Activated B cell treated with CpG ODN at 0.5 μM for 24 hours (primary cell): ENCODE measurements at regions not wholly inside any gene's neighbourhood (a gene's known extent, or its start where the extent isn't known, plus 50 kb on each side); places are given as distances from the start of the nearest gene placed in this dataset.

Experiments
- ATAC-seq: fragments of 200-7000 bp; cut with Tn5 transposase; one replicate; pipeline ENCODE4 v1.10.0; 2021; ENCODE audit warnings: low read depth, mild to moderate bottlenecking, moderate library complexity
- CTCF ChIA-PET: fragments of 350-600 bp; sonication (Branson Sonifier 250); formaldehyde crosslinking; loops from one replicate; lab custom pipeline; 2021; ENCODE audit warnings: antibody characterized with exemption; lab: Charles Lee
- POLR2A ChIA-PET: fragments of 350-600 bp; sonication (Branson Sonifier 250); formaldehyde crosslinking; loops from one replicate; lab custom pipeline; 2021; ENCODE audit warnings: antibody characterized with exemption; lab: Charles Lee
- DNase-seq: peaks from one replicate; pipeline ENCODE4 v3.0.0; 2022
- H3K27ac Mint-ChIP-seq: one replicate; pipeline ENCODE4 v1.8.0; 2020; ENCODE audit warnings: mixed read lengths
- H3K27me3 Mint-ChIP-seq: one replicate; pipeline ENCODE4 v1.8.0; 2021; ENCODE audit warnings: mixed read lengths
- H3K36me3 Mint-ChIP-seq: one replicate; pipeline ENCODE4 v1.8.0; 2021; ENCODE audit warnings: low read depth, mixed read lengths
- H3K4me1 Mint-ChIP-seq: one replicate; pipeline ENCODE4 v1.8.0; 2021; ENCODE audit warnings: mixed read lengths
- H3K4me3 Mint-ChIP-seq: one replicate; pipeline ENCODE4 v1.8.0; 2020; ENCODE audit warnings: mild to moderate bottlenecking, mixed read lengths
- H3K9me3 Mint-ChIP-seq: one replicate; pipeline ENCODE4 v1.8.0; 2020; ENCODE audit warnings: mixed read lengths
- intact Hi-C: fragments of 100-400 bp; cut with micrococcal nuclease; formaldehyde crosslinking; loops from one replicate; pipeline ENCODE4 v1.15.1; 2024
- TF ChIP-seq, protein P1 (sequence below): fragments of 200-600 bp; IDR thresholded peaks from one replicate; pipeline ENCODE4 v1.8.0; 2022; ENCODE audit warnings: antibody characterized with exemption, mild to moderate bottlenecking

DNA sequence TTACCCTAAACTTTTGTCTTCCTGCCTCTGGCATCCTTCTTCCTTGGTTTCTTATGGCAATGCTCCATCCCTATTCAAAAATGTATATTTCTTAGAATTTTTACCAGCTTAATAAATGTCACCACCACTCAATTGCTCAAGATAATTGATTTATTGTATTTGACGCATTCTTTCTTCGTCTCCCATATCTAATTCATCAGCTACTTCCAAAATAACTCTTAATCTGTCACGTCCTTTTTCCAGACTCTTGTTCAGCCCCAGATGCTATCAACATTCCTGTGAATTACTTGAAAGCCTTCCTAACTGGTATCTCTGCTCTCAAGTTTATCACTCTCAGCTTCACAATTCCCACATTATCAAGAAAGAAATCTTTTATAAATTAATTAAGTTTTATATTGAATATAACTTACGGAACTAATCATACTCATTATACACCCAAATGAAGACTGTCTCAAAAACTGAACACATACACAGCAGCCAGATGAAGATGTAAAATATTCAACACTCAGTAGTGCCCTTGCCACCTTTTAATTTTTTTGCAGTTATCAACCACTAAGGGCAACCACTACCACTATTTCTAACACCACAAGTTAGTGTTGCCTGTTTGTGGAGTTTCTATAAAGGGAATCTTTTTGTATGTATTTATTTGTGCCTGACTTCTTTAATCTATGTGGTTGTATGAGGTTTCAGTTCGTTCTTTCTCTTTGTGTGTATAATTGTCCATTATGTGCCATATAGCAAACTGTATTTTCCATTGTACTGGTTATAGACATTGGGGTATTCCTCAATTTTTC lies 2295.4 kb downstream of the PCDH9 start:
- Mint-ChIP-seq H3K9me3 (no peaks in the 10 kb centered on the region), H3K27me3 (no peaks in the 10 kb centered on the region), H3K27ac (no peak overlapping the region), H3K4me3 (no peak overlapping the region), H3K36me3 (no peaks in the 10 kb centered on the region), H3K4me1 (no peaks in the 10 kb centered on the region)
- CTCF ChIA-PET = no interaction called here
- intact Hi-C loops = no loop called here
- DNase-seq (no peak), ATAC-seq (no peak)
- POLR2A ChIA-PET = no interaction called here
- TF ChIP-seq, protein P1, sequence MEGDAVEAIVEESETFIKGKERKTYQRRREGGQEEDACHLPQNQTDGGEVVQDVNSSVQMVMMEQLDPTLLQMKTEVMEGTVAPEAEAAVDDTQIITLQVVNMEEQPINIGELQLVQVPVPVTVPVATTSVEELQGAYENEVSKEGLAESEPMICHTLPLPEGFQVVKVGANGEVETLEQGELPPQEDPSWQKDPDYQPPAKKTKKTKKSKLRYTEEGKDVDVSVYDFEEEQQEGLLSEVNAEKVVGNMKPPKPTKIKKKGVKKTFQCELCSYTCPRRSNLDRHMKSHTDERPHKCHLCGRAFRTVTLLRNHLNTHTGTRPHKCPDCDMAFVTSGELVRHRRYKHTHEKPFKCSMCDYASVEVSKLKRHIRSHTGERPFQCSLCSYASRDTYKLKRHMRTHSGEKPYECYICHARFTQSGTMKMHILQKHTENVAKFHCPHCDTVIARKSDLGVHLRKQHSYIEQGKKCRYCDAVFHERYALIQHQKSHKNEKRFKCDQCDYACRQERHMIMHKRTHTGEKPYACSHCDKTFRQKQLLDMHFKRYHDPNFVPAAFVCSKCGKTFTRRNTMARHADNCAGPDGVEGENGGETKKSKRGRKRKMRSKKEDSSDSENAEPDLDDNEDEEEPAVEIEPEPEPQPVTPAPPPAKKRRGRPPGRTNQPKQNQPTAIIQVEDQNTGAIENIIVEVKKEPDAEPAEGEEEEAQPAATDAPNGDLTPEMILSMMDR = no peak

DNA sequence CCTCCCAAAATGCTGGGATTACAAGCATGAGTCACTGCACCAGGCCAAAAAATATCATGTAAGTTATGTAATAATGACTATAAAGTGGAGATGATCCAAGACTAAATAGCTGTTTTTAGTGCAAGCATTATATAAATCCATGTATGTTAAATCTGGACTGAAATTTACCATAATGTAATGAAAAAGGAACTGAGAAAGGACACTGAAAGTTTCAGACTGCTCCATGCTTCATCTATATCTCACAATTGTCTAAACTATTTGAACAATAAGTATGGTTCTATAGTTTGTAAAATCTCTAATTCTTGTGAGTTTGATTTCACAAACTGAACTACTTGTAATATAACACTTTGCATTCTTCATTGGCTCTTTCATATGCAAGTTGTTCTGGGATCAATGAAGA lies 2299.5 kb downstream of the PCDH9 start:
- Mint-ChIP-seq H3K36me3 (no peaks in the 10 kb centered on the region), H3K9me3 (no peaks in the 10 kb centered on the region), H3K27ac (no peak overlapping the region), H3K4me1 (no peaks in the 10 kb centered on the region), H3K27me3 (no peaks in the 10 kb centered on the region), H3K4me3 (no peak overlapping the region)
- ATAC-seq (no peak), DNase-seq (no peak)
- intact Hi-C loops = no loop called here
- ChIA-PET CTCF (no interaction called here), POLR2A (no interaction called here)
- TF ChIP-seq, protein P1 = no peak

DNA sequence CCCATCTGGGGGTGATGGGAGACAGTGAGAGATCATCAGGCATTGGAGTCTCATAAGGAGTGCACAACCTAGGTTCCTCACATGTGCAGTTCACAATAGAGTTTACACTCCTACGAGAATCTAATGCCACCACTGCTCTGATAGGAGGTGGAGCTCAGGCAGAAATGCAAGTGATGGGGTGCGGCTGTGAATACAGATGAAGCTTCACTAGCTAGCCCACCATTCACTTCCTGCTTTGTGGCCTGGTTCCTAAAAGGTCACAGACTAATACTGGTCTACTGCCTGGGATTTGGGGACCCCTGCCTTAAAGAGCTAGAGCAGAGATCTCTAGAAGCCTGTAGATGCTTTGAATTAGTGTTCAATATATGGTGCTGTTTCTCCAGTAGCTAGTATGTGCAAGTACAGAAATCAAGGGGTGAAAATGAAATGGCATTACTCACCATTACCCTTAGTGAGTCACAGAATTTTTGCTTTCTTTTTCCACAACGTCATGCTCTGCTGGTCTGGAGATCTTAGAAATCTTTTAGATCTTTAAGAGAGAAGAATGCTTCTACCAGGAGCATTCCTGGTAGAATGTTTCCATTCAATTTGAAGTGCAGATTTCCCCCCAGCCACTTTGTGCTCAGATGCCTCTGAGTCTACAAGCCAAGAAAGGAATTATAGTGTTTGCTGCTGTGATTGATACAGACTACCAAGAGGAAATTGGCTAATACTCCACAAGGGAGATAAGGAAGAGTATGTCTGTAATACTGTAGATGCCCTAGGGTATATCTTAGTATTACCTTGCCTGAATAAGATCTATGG lies 2301.2 kb downstream of the PCDH9 start:
- Mint-ChIP-seq H3K36me3 (no peaks in the 10 kb centered on the region), H3K27me3 (no peaks in the 10 kb centered on the region), H3K9me3 (no peaks in the 10 kb centered on the region), H3K27ac (no peak overlapping the region), H3K4me3 (no peak overlapping the region), H3K4me1 (no peaks in the 10 kb centered on the region)
- DNase-seq = no peak
- ChIA-PET CTCF (no interaction called here), POLR2A (no interaction called here)
- ATAC-seq = no peak
- intact Hi-C loops = no loop called here
- TF ChIP-seq, protein P1 = no peak

DNA sequence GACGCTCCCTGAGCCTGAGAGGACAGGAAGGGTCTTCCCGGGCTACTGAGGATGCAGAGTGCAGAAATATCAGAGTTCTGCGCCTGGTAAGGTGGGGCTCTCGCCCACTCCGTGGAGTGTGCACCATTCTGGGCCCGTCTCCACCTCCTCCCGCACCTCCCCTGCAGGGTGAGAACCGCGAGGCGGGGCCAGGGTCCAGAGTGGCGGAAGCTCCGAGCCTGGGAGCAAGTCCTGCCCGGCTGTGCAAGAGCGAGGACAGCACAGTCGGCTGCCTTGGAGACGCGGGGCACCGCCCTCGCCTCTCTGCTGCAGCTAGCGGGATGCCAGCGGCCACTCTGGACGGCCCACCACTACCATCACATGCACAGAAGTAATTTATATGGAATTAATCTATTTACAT lies 2304.4 kb downstream of the PCDH9 start:
- POLR2A ChIA-PET = no interaction called here
- ATAC-seq (no peak), DNase-seq (no peak)
- H3K27me3 Mint-ChIP-seq = no peaks in the 10 kb centered on the region
- CTCF ChIA-PET = no interaction called here
- H3K27ac Mint-ChIP-seq = no peak overlapping the region
- no peaks in the 10 kb centered on the region for H3K4me1 Mint-ChIP-seq
- TF ChIP-seq, protein P1 = no peak
- H3K9me3 Mint-ChIP-seq = no peaks in the 10 kb centered on the region
- H3K36me3 Mint-ChIP-seq = no peaks in the 10 kb centered on the region
- H3K4me3 Mint-ChIP-seq = no peak overlapping the region
- intact Hi-C loops = no loop called here

DNA sequence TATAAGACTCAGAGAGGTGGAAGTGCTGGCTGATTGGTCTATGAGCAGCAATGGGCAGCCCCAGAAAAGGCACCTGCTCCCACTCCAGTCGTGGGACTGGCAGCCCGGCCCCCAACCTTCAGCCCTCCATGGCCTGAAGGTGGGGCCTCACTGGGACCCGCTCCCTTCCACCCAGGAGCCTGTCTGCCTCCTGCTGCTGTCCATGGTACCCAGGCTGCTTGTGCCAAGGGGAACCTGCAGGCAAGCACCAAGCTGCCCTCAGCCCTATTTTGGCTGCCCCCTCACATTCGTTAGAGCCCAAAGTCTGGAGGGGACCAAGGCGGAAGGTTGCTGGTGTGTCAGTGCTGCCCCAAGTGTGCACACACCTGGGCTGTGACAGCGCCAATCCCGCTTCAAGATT lies 2304.9 kb downstream of the PCDH9 start:
- H3K36me3 Mint-ChIP-seq = no peaks in the 10 kb centered on the region
- H3K27me3 Mint-ChIP-seq = no peaks in the 10 kb centered on the region
- CTCF ChIA-PET = no interaction called here
- ATAC-seq (no peak), DNase-seq (no peak)
- H3K9me3 Mint-ChIP-seq = no peaks in the 10 kb centered on the region
- no peaks in the 10 kb centered on the region for H3K4me1 Mint-ChIP-seq
- intact Hi-C loops = no loop called here
- POLR2A ChIA-PET = no interaction called here
- H3K4me3 Mint-ChIP-seq = no peak overlapping the region
- TF ChIP-seq, protein P1 = no peak
- no peak overlapping the region for H3K27ac Mint-ChIP-seq
